ENCODE measurements at regions not wholly inside any gene's neighbourhood (a gene's known extent, or its start where the extent isn't known, plus 50 kb on each side); places are given as distances from the start of the nearest gene placed in this dataset.

- Histone ChIP-seq H3K4me2 (ENCODE audit: low read length) (no peak overlapping the region), H3K27ac (ENCODE audit: low read depth, low read length, poor library complexity, severe bottlenecking) (no peak overlapping the region), H3K36me3 (ENCODE audit: insufficient read depth, low read length) (no peaks in the 10 kb centered on the region), H3K9me3 (ENCODE audit: low read length) (0 out of 2 replicates have a peak, but pooled peaks cover 4% of the 10 kb centered on the region), H4K20me1 (ENCODE audit: insufficient read depth, low read length) (no peaks in the 10 kb centered on the region), H3K4me3 (ENCODE audit: low read depth, low read length, poor library complexity, severe bottlenecking) (no peak overlapping the region), H3K4me1 (ENCODE audit: insufficient read depth, low read length, poor library complexity, severe bottlenecking) (peaks cover 2% of the 10 kb centered on the region), H3K9me2 (ENCODE audit: insufficient read depth, low read length) (no peaks in the 10 kb centered on the region), H3K79me2 (ENCODE audit: insufficient read depth, low read depth, low read length) (no peaks in the 10 kb centered on the region), H2AFZ (ENCODE audit: low read length) (no peak overlapping the region)
- ChIA-PET CTCF (ENCODE audit: unreplicated experiment) (no interaction called here), POLR2A (interaction anchor here (0.5 kb wide), 1 partner anchor 337 kb away, joined by 3 read pairs; no protein-coding TSS in a partner anchor)
- intact Hi-C loops (cut with micrococcal nuclease; ENCODE audit: unreplicated experiment) = no loop called here
- DNase-seq (ENCODE audit: low spot score) = no peak
- TF ChIP-seq, protein P1, sequence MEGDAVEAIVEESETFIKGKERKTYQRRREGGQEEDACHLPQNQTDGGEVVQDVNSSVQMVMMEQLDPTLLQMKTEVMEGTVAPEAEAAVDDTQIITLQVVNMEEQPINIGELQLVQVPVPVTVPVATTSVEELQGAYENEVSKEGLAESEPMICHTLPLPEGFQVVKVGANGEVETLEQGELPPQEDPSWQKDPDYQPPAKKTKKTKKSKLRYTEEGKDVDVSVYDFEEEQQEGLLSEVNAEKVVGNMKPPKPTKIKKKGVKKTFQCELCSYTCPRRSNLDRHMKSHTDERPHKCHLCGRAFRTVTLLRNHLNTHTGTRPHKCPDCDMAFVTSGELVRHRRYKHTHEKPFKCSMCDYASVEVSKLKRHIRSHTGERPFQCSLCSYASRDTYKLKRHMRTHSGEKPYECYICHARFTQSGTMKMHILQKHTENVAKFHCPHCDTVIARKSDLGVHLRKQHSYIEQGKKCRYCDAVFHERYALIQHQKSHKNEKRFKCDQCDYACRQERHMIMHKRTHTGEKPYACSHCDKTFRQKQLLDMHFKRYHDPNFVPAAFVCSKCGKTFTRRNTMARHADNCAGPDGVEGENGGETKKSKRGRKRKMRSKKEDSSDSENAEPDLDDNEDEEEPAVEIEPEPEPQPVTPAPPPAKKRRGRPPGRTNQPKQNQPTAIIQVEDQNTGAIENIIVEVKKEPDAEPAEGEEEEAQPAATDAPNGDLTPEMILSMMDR (conservative IDR thresholded peaks at IDR 0.05; ENCODE audit: low read length) = no peak
- TF ChIP-seq EZH2phosphoT487 (IDR thresholded peaks at IDR 0.05; ENCODE audit: borderline replicate concordance, low read depth, low read length) = no peak
- no TSS peak for BruUV-seq (replicated peaks)
These were observed 113.3 kb downstream of the SLIT2 start for GRCh38 chr4:20364969-20365368.

DNA sequence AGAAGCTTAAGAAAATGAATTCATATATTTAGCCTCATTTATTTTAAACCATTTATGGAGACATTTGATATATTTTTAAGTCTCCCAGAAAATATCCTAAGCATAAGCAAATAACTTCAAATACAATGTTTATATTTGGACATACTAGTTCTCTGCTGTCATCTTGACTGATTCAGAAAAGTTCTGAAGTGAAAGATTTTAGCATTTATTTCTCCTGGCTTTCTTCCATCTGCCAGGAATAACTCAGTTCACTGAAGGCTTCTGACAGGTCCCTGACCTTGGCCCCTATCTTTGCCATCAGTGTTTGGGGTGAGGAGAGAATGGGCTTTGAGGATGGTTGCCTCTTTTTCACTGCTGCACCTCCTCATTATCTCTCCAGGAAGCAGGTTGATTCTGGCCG lies 115.7 kb downstream of the SLIT2 start:
- no peaks in the 10 kb centered on the region for H4K20me1 ChIP-seq (ENCODE audit: insufficient read depth, low read length)
- POLR2A ChIA-PET = no interaction called here
- H3K4me2 ChIP-seq (ENCODE audit: low read length) = no peak overlapping the region
- TF ChIP-seq, protein P1 (conservative IDR thresholded peaks at IDR 0.05; ENCODE audit: low read length) = no peak
- TF ChIP-seq EZH2phosphoT487 (IDR thresholded peaks at IDR 0.05; ENCODE audit: borderline replicate concordance, low read depth, low read length) = no peak
- H3K9me2 ChIP-seq (ENCODE audit: insufficient read depth, low read length) = no peaks in the 10 kb centered on the region
- no peaks in the 10 kb centered on the region for H3K4me1 ChIP-seq (ENCODE audit: insufficient read depth, low read length, poor library complexity, severe bottlenecking)
- H3K9me3 ChIP-seq (ENCODE audit: low read length) = no peaks in the 10 kb centered on the region
- CTCF ChIA-PET (ENCODE audit: unreplicated experiment) = no interaction called here
- no peak for DNase-seq (ENCODE audit: low spot score)
- H3K4me3 ChIP-seq (ENCODE audit: low read depth, low read length, poor library complexity, severe bottlenecking) = no peak overlapping the region
- H2AFZ ChIP-seq (ENCODE audit: low read length) = no peak overlapping the region
- no peaks in the 10 kb centered on the region for H3K36me3 ChIP-seq (ENCODE audit: insufficient read depth, low read length)
- no TSS peak for BruUV-seq (replicated peaks)
- H3K27ac ChIP-seq (ENCODE audit: low read depth, low read length, poor library complexity, severe bottlenecking) = no peak overlapping the region
- H3K79me2 ChIP-seq (ENCODE audit: insufficient read depth, low read depth, low read length) = no peaks in the 10 kb centered on the region
- intact Hi-C loops (cut with micrococcal nuclease; ENCODE audit: unreplicated experiment) = no loop called here

- no peak for DNase-seq (ENCODE audit: low spot score)
- Histone ChIP-seq H3K9me2 (ENCODE audit: insufficient read depth, low read length) (no peaks in the 10 kb centered on the region), H3K4me3 (ENCODE audit: low read depth, low read length, poor library complexity, severe bottlenecking) (no peak overlapping the region), H4K20me1 (ENCODE audit: insufficient read depth, low read length) (no peaks in the 10 kb centered on the region), H2AFZ (ENCODE audit: low read length) (no peak overlapping the region), H3K4me1 (ENCODE audit: insufficient read depth, low read length, poor library complexity, severe bottlenecking) (no peaks in the 10 kb centered on the region), H3K79me2 (ENCODE audit: insufficient read depth, low read depth, low read length) (no peaks in the 10 kb centered on the region), H3K9me3 (ENCODE audit: low read length) (no peaks in the 10 kb centered on the region), H3K4me2 (ENCODE audit: low read length) (no peak overlapping the region), H3K27ac (ENCODE audit: low read depth, low read length, poor library complexity, severe bottlenecking) (no peak overlapping the region), H3K36me3 (ENCODE audit: insufficient read depth, low read length) (no peaks in the 10 kb centered on the region)
- TF ChIP-seq, protein P1 (conservative IDR thresholded peaks at IDR 0.05; ENCODE audit: low read length) = no peak
- no peak for TF ChIP-seq EZH2phosphoT487 (IDR thresholded peaks at IDR 0.05; ENCODE audit: borderline replicate concordance, low read depth, low read length)
- intact Hi-C loops (cut with micrococcal nuclease; ENCODE audit: unreplicated experiment) = no loop called here
- CTCF ChIA-PET (ENCODE audit: unreplicated experiment) = no interaction called here
- no TSS peak for BruUV-seq (replicated peaks)
- POLR2A ChIA-PET = no interaction called here
These were observed 117.2 kb downstream of the SLIT2 start for GRCh38 chr4:20368926-20369325.

Measured in OCI-LY7 (cell line).